B cell (primary cell): ENCODE measurements at regions not wholly inside any gene's neighbourhood (a gene's known extent, or its start where the extent isn't known, plus 50 kb on each side); places are given as distances from the start of the nearest gene placed in this dataset.

Experiments used
- ATAC-seq: fragments of 200-7000 bp; cut with Tn5 transposase; one replicate; pipeline ENCODE4 v1.10.0; 2021; ENCODE audit warnings: low read depth, mild to moderate bottlenecking, moderate number of reproducible peaks, moderate library complexity
- CTCF ChIA-PET: fragments of 350-600 bp; sonication (Branson Sonifier 250); formaldehyde crosslinking; loops from one replicate; lab custom pipeline; 2021; ENCODE audit warnings: antibody characterized with exemption, inconsistent platforms; lab: Charles Lee
- POLR2A ChIA-PET: fragments of 350-600 bp; sonication (Branson Sonifier 250); formaldehyde crosslinking; loops from one replicate; lab custom pipeline; 2021; ENCODE audit warnings: antibody characterized with exemption; lab: Charles Lee
- DNase-seq: peaks from one replicate; pipeline ENCODE4 v3.0.0; 2013
- H2AFZ ChIP-seq: 2 replicates; pipeline ENCODE4 v1.6.1; 2012; ENCODE audit warnings: mild to moderate bottlenecking, low read depth, low read length; ENCODE audit not compliant: insufficient read depth, poor library complexity, severe bottlenecking
- H3K27ac ChIP-seq, 2 donors: 1 replicate in 1 of 2; 2 replicates in 1 of 2; pipeline ENCODE4 v1.5.1; 2012 to 2013; ENCODE audit warnings: low read length in 2 of 2, mild to moderate bottlenecking in 2 of 2, moderate library complexity in 1 of 2
- H3K27me3 ChIP-seq, 4 experiments: fragments of 200-600 bp in 1 of 4; sonication (generic) in 1 of 4; replicated peaks in 1 of 4; 1 replicate in 2 of 4; 2 replicates in 2 of 4; pipeline versions ENCODE4 v1.6.1 to v1.7.0; 2013 to 2016; ENCODE audit warnings: low read length in 3 of 4, mild to moderate bottlenecking in 2 of 4, mixed read lengths in 1 of 4, moderate library complexity in 1 of 4; ENCODE audit not compliant: insufficient read depth in 4 of 4, control insufficient read depth in 3 of 4; ENCODE audit errors: control extremely low read depth in 1 of 4
- H3K36me3 ChIP-seq, 2 experiments: replicated peaks in 1 of 2; 1 replicate in 1 of 2; 2 replicates in 1 of 2; pipeline versions ENCODE4 v1.6.1 to v1.7.1; 2013; ENCODE audit warnings: low read length in 1 of 2; ENCODE audit not compliant: insufficient read depth in 2 of 2, control insufficient read depth in 1 of 2; ENCODE audit errors: control extremely low read depth in 1 of 2, extremely low read depth in 1 of 2
- H3K4me1 ChIP-seq, 2 donors: fragments of 200-600 bp in 1 of 2; sonication (generic) in 1 of 2; 1 replicate in 1 of 2; 2 replicates in 1 of 2; pipeline versions ENCODE4 v1.5.1 to v1.6.1; 2013 to 2017; ENCODE audit warnings: low read length in 2 of 2; ENCODE audit not compliant: control insufficient read depth in 2 of 2, insufficient read depth in 2 of 2
- H3K4me2 ChIP-seq: replicated peaks from 2 replicates; pipeline ENCODE3; 2012; ENCODE audit warnings: mild to moderate bottlenecking, low read depth, low read length; ENCODE audit not compliant: poor library complexity, severe bottlenecking
- H3K4me3 ChIP-seq, 5 experiments: fragments of 200-600 bp in 1 of 5; sonication (generic) in 1 of 5; 1 replicate in 3 of 5; 2 replicates in 2 of 5; pipeline versions ENCODE4 v1.5.1 to v1.7.0; 2011 to 2016; ENCODE audit warnings: low read length in 4 of 5, mild to moderate bottlenecking in 4 of 5, low read depth in 2 of 5, control low read depth in 1 of 5, moderate library complexity in 1 of 5; ENCODE audit not compliant: insufficient read depth in 1 of 5; ENCODE audit errors: control extremely low read depth in 1 of 5, extremely low read depth in 1 of 5
- H3K79me2 ChIP-seq: fragments of 200-600 bp; sonication (generic); one replicate; pipeline ENCODE4 v1.6.0; 2016; ENCODE audit warnings: low read length; ENCODE audit not compliant: control insufficient read depth, insufficient read depth
- H3K9ac ChIP-seq: fragments of 200-600 bp; sonication (generic); 2 replicates; pipeline ENCODE4 v1.6.1; 2017; ENCODE audit warnings: mild to moderate bottlenecking, low read length, moderate library complexity
- H3K9me3 ChIP-seq, 3 donors: one replicate each; pipeline versions ENCODE4 v1.6.1 to v1.7.1; 2013; ENCODE audit warnings: low read length in 2 of 3; ENCODE audit not compliant: control insufficient read depth in 2 of 3, insufficient read depth in 1 of 3; ENCODE audit errors: control extremely low read depth in 1 of 3
- H4K20me1 ChIP-seq: 2 replicates; pipeline ENCODE4 v1.6.0; 2012; ENCODE audit warnings: mild to moderate bottlenecking, low read length; ENCODE audit not compliant: insufficient read depth, control insufficient read depth, poor library complexity, severe bottlenecking
- H3K27ac Mint-ChIP-seq: one replicate; pipeline ENCODE4 v1.8.0; 2021; ENCODE audit warnings: mixed read lengths
- H3K27me3 Mint-ChIP-seq: one replicate; pipeline ENCODE4 v1.8.0; 2021; ENCODE audit warnings: mixed read lengths
- H3K4me1 Mint-ChIP-seq: one replicate; pipeline ENCODE4 v1.8.0; 2021; ENCODE audit warnings: mixed read lengths
- H3K4me3 Mint-ChIP-seq: one replicate; pipeline ENCODE4 v1.8.0; 2021; ENCODE audit warnings: mixed read lengths
- H3K9me3 Mint-ChIP-seq: one replicate; pipeline ENCODE4 v1.8.0; 2022; ENCODE audit warnings: mixed read lengths; ENCODE audit not compliant: insufficient read depth
- CTCF ChIP-seq: fragments of 200-600 bp; IDR thresholded peaks from one replicate; pipeline ENCODE4 v1.8.0; 2022; ENCODE audit warnings: antibody characterized with exemption, mild to moderate bottlenecking
- EZH2 ChIP-seq: IDR thresholded peaks from 2 replicates; pipeline ENCODE4 v1.6.1; 2012; ENCODE audit warnings: borderline replicate concordance, low read depth, mild to moderate bottlenecking, moderate library complexity, low read length; ENCODE audit not compliant: insufficient read depth, poor library complexity, severe bottlenecking
- WGBS: methylation state at CpG from one replicate; pipeline ENCODE4 v1.1.5; 2013; ENCODE audit warnings: missing lambda C conversion rate; ENCODE audit not compliant: insufficient coverage; 5-methylcytosine and 5-hydroxymethylcytosine counted together
- intact Hi-C: fragments of 100-400 bp; cut with micrococcal nuclease; formaldehyde crosslinking; loops from one replicate; pipeline ENCODE4 v1.10.0; 2022

GRCh38 chr2:173472112-173472511 lies 117.4 kb downstream of the CDCA7 start:
- Histone ChIP-seq H2AFZ (no peak overlapping the region), H3K27ac (no peak overlapping the region), H3K79me2 (no peaks in the 10 kb centered on the region), H3K4me1 (no peaks in the 10 kb centered on the region), H3K4me2 (no peak overlapping the region), H3K9me3 (peaks cover 0 to 3% (median 0%) of the 10 kb centered on the region in 3 donors), H4K20me1 (no peaks in the 10 kb centered on the region), H3K9ac (no peak overlapping the region), H3K36me3 (no peaks in the 10 kb centered on the region), H3K4me3 (no peak overlapping the region), H3K27me3 (peaks cover 0 to 6% (median 0%) of the 10 kb centered on the region in 4 experiments)
- TF ChIP-seq CTCF (no peak), EZH2 (no peak)
- ChIA-PET POLR2A (no interaction called here), CTCF (no interaction called here)
- Mint-ChIP-seq H3K4me1 (no peaks in the 10 kb centered on the region), H3K27ac (no peak overlapping the region), H3K4me3 (no peak overlapping the region), H3K27me3 (peaks cover 26% of the 10 kb centered on the region), H3K9me3 (no peaks in the 10 kb centered on the region)
- no peak for ATAC-seq
- no peak for DNase-seq
- intact Hi-C loops, result no loop called here
- 0% methylated on average over 1 of the region's 2 CpGs for WGBS

GRCh38 chr2:173483137-173483536 lies 128.5 kb downstream of the CDCA7 start:
- intact Hi-C loops, result no loop called here
- H4K20me1 ChIP-seq, result no peaks in the 10 kb centered on the region
- DNase-seq, result no peak
- ATAC-seq, result no peak
- Mint-ChIP-seq H3K4me1 (no peaks in the 10 kb centered on the region), H3K27me3 (peaks cover 13% of the 10 kb centered on the region), H3K27ac (no peak overlapping the region), H3K4me3 (no peak overlapping the region), H3K9me3 (no peaks in the 10 kb centered on the region)
- H3K9ac ChIP-seq, result no peak overlapping the region
- H3K36me3 ChIP-seq, result no peaks in the 10 kb centered on the region
- ChIA-PET CTCF (no interaction called here), POLR2A (no interaction called here)
- H3K79me2 ChIP-seq, result no peaks in the 10 kb centered on the region
- TF ChIP-seq EZH2 (no peak), CTCF (no peak)
- peaks cover 0 to 6% (median 0%) of the 10 kb centered on the region in 4 experiments for H3K27me3 ChIP-seq
- no peak overlapping the region for H2AFZ ChIP-seq
- 100% methylated on average over 1 of the region's 5 CpGs for WGBS
- H3K4me3 ChIP-seq, result no peak overlapping the region
- H3K4me2 ChIP-seq, result no peak overlapping the region
- H3K27ac ChIP-seq, result no peak overlapping the region
- no peaks in the 10 kb centered on the region for H3K9me3 ChIP-seq
- no peaks in the 10 kb centered on the region for H3K4me1 ChIP-seq
